GM21515 (cell line): ENCODE measurements at regions not wholly inside any gene's neighbourhood (a gene's known extent, or its start where the extent isn't known, plus 50 kb on each side); places are given as distances from the start of the nearest gene placed in this dataset.
A peak's percentile ranks its signal among the peaks of the same experiment; 100 is the strongest.

Experiments used
- ATAC-seq: cut with Tn5 transposase; IDR thresholded peaks from one replicate; pipeline ENCODE4 v1.9.1; 2021; ENCODE audit not compliant: unreplicated experiment

GRCh38 chr10:121069061-121069850, 218.1 kb downstream of the WDR11 start:
- ATAC-seq, result peak; percentile 90

- no peak for ATAC-seq
Observed at GRCh38 chr10:121070275-121071070, 219.3 kb downstream of the WDR11 start.

- no peak for ATAC-seq
Observed at GRCh38 chr10:121071901-121072300, 220.7 kb downstream of the WDR11 start.

- no peak for ATAC-seq
Observed at GRCh38 chr10:121073728-121074127, 222.6 kb downstream of the WDR11 start.

GRCh38 chr10:121076776-121077715, 225.9 kb downstream of the WDR11 start:
- no peak for ATAC-seq

- ATAC-seq, result no peak
Observed at GRCh38 chr10:121078036-121078435, 226.9 kb downstream of the WDR11 start.

GRCh38 chr10:121078672-121079102, 227.5 kb downstream of the WDR11 start:
- ATAC-seq, result no peak

GRCh38 chr10:121079226-121079625, 228.1 kb downstream of the WDR11 start:
- no peak for ATAC-seq

- no peak for ATAC-seq
Observed at GRCh38 chr10:121080281-121080891, 229.2 kb downstream of the WDR11 start.

- no peak for ATAC-seq
Observed at GRCh38 chr10:121081306-121081705, 230.1 kb downstream of the WDR11 start.

- no peak for ATAC-seq
Observed at GRCh38 chr10:121082984-121083383, 231.8 kb downstream of the WDR11 start.

- ATAC-seq, result no peak
Observed at GRCh38 chr10:121084016-121084674, 233.0 kb downstream of the WDR11 start.

- ATAC-seq, result no peak
Observed at GRCh38 chr10:121084675-121085070, 233.5 kb downstream of the WDR11 start.

GRCh38 chr10:121085367-121085766, 234.2 kb downstream of the WDR11 start:
- ATAC-seq, result no peak

GRCh38 chr10:121087129-121087528, 236.0 kb downstream of the WDR11 start:
- no peak for ATAC-seq

- ATAC-seq, result no peak
Observed at GRCh38 chr10:121087688-121088087, 236.5 kb downstream of the WDR11 start.

GRCh38 chr10:121088524-121088923, 237.4 kb downstream of the WDR11 start:
- no peak for ATAC-seq

GRCh38 chr10:121089434-121089833, 238.3 kb downstream of the WDR11 start:
- ATAC-seq, result no peak

GRCh38 chr10:121091961-121092719, 241.0 kb downstream of the WDR11 start:
- ATAC-seq, result no peak
